PFSK-1 (cell line): ENCODE measurements at regions not wholly inside any gene's neighbourhood (a gene's known extent, or its start where the extent isn't known, plus 50 kb on each side); places are given as distances from the start of the nearest gene placed in this dataset.

Experiments
- POLR2AphosphoS5 ChIP-seq: IDR thresholded peaks from 2 replicates; pipeline ENCODE4 v1.6.1; 2012; ENCODE audit warnings: low read depth, mild to moderate bottlenecking, control low read depth, low read length, moderate library complexity
- SIN3A ChIP-seq: IDR thresholded peaks from 2 replicates; pipeline ENCODE4 v1.6.1; 2012; ENCODE audit warnings: mild to moderate bottlenecking, low read length, moderate library complexity, borderline replicate concordance; ENCODE audit not compliant: insufficient read depth

DNA sequence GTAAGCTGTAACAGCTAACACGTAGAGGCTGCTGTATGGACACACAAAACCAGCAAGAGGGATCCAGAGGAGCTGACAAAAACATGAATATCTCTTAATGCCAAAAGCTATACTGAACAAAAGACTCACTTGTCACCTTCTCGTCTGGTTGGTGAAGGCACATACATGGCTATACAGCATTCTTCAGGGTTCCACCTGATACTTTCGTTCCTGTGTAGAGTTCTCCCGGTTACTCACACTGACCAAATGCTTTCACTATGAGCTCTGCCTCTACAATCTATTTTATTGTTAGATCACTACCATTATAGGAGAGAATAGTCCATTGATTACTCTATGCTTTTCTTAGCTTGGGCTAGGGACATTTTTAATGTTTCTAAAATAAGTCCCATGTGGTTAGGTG lies 193.1 kb downstream of the HNMT start:
- TF ChIP-seq POLR2AphosphoS5 (no peak), SIN3A (no peak)
